H1 (cell line): ENCODE measurements at regions not wholly inside any gene's neighbourhood (a gene's known extent, or its start where the extent isn't known, plus 50 kb on each side); places are given as distances from the start of the nearest gene placed in this dataset.

Experiments used
- CTCF ChIA-PET: fragments of 300-600 bp; sonication (Branson Sonifier 250); formaldehyde crosslinking; loops from one replicate; lab custom pipeline; 2021; ENCODE audit not compliant: partially characterized antibody; lab: Charles Lee
- POLR2A ChIA-PET: fragments of 300-600 bp; sonication (Branson Sonifier 250); formaldehyde crosslinking; loops from one replicate; lab custom pipeline; 2021; ENCODE audit warnings: inconsistent platforms; ENCODE audit not compliant: partially characterized antibody; lab: Charles Lee
- DNase-seq, 2 experiments: peaks; one replicate each; pipeline versions ENCODE4 v3.0.0 to v3.0.0-alpha.2; 2010 to 2022; ENCODE audit warnings: low spot score in 2 of 2, low read depth in 1 of 2, mixed read lengths in 1 of 2
- FAIRE-seq: peaks from 2 replicates; lab custom pipeline; 2011; peaks lifted over from hg19 to GRCh38; lab: Jason Lieb, UNC
- H2AFZ ChIP-seq: 2 replicates; pipeline ENCODE4 v1.8.1; 2012; ENCODE audit warnings: low read length, inconsistent platforms
- H2AK5ac ChIP-seq: 2 replicates; pipeline ENCODE4 v1.6.1; 2013; ENCODE audit warnings: low read depth, low read length
- H2BK120ac ChIP-seq: replicated peaks from 2 replicates; pipeline ENCODE3; 2013; ENCODE audit warnings: low read depth, low read length, inconsistent platforms
- H2BK12ac ChIP-seq: 2 replicates; pipeline ENCODE4 v1.6.1; 2013; ENCODE audit warnings: low read depth, low read length
- H2BK15ac ChIP-seq: 2 replicates; pipeline ENCODE4 v1.6.1; 2013; ENCODE audit warnings: low read length
- H2BK20ac ChIP-seq: 2 replicates; pipeline ENCODE4 v1.6.1; 2013; ENCODE audit warnings: low read length
- H2BK5ac ChIP-seq: 2 replicates; pipeline ENCODE4 v1.6.1; 2013; ENCODE audit warnings: low read depth, low read length
- H3K14ac ChIP-seq: 2 replicates; pipeline ENCODE4 v1.6.1; 2013; ENCODE audit warnings: inconsistent platforms; ENCODE audit not compliant: insufficient read length
- H3K18ac ChIP-seq: 2 replicates; pipeline ENCODE4 v1.6.1; 2013; ENCODE audit warnings: low read length; ENCODE audit errors: extremely low read depth
- H3K23ac ChIP-seq: 2 replicates; pipeline ENCODE4 v1.6.1; 2013; ENCODE audit warnings: inconsistent platforms; ENCODE audit not compliant: insufficient read length
- H3K23me2 ChIP-seq: 2 replicates; pipeline ENCODE4 v1.6.1; 2013; ENCODE audit warnings: low read depth, low read length
- H3K27ac ChIP-seq: 2 replicates; pipeline ENCODE4 v1.6.1; 2011; ENCODE audit warnings: low read depth, low read length, inconsistent platforms
- H3K27me3 ChIP-seq, 4 experiments: replicated peaks in 1 of 4; 1 replicate in 1 of 4; 2 replicates in 3 of 4; pipeline versions ENCODE4 v1.6.1 to v1.8.1; 2011 to 2013; ENCODE audit warnings: low read length in 3 of 4, mild to moderate bottlenecking in 3 of 4, inconsistent platforms in 2 of 4, mixed read lengths in 2 of 4, moderate library complexity in 1 of 4; ENCODE audit not compliant: control insufficient read depth in 3 of 4, insufficient read depth in 3 of 4; ENCODE audit errors: extremely low read depth in 1 of 4
- H3K36me3 ChIP-seq, 4 experiments: 2 replicates each; pipeline versions ENCODE4 v1.6.1 to v1.8.1; 2011 to 2013; ENCODE audit warnings: mild to moderate bottlenecking in 4 of 4, low read length in 3 of 4, moderate library complexity in 2 of 4, control low read depth in 1 of 4, inconsistent platforms in 1 of 4; ENCODE audit not compliant: insufficient read depth in 4 of 4, control insufficient read depth in 2 of 4
- H3K4ac ChIP-seq: replicated peaks from 2 replicates; pipeline ENCODE3; 2013; ENCODE audit warnings: low read length, low read depth, mixed read lengths, inconsistent platforms; ENCODE audit not compliant: insufficient read length
- H3K4me1 ChIP-seq, 4 experiments: replicated peaks in 1 of 4; 1 replicate in 1 of 4; 2 replicates in 3 of 4; pipeline versions ENCODE4 v1.6.1 to v1.8.1; 2011 to 2013; ENCODE audit warnings: low read length in 3 of 4, inconsistent platforms in 2 of 4, mixed read lengths in 1 of 4; ENCODE audit not compliant: insufficient read depth in 4 of 4, control insufficient read depth in 3 of 4
- H3K4me2 ChIP-seq, 2 experiments: 2 replicates each; pipeline versions ENCODE4 v1.6.1 to v1.8.1; 2011 to 2013; ENCODE audit warnings: low read depth in 2 of 2, low read length in 2 of 2, control low read depth in 1 of 2, inconsistent platforms in 1 of 2, mild to moderate bottlenecking in 1 of 2; ENCODE audit not compliant: insufficient read depth in 1 of 2
- H3K4me3 ChIP-seq, 4 experiments: fragments of 200-600, 300-600 bp in 1 of 4; sonication (generic), shearing (Covaris generic), sonication (Bioruptor Twin) in 1 of 4; 2 replicates each; pipeline versions ENCODE4 v1.5.1 to v1.8.1; 2011 to 2016; ENCODE audit warnings: low read length in 4 of 4, low read depth in 3 of 4, control low read depth in 2 of 4, inconsistent platforms in 2 of 4, mild to moderate bottlenecking in 2 of 4, mixed read lengths in 1 of 4, moderate library complexity in 1 of 4; ENCODE audit not compliant: insufficient read depth in 2 of 4; ENCODE audit errors: extremely low read depth in 1 of 4
- H3K56ac ChIP-seq: replicated peaks from 2 replicates; pipeline ENCODE3; 2013; ENCODE audit warnings: low read depth, mild to moderate bottlenecking, mixed read lengths, low read length, inconsistent platforms; ENCODE audit not compliant: insufficient read length
- H3K79me1 ChIP-seq: 2 replicates; pipeline ENCODE4 v1.6.1; 2013; ENCODE audit warnings: low read depth, low read length, control low read depth
- H3K79me2 ChIP-seq, 2 experiments: 2 replicates each; pipeline versions ENCODE4 v1.6.1 to v1.8.1; 2012 to 2013; ENCODE audit warnings: low read length in 2 of 2, mild to moderate bottlenecking in 2 of 2, inconsistent platforms in 1 of 2; ENCODE audit not compliant: insufficient read depth in 2 of 2, control insufficient read depth in 1 of 2
- H3K9ac ChIP-seq, 4 experiments: replicated peaks in 1 of 4; 1 replicate in 1 of 4; 2 replicates in 3 of 4; pipeline versions ENCODE4 v1.6.1 to v1.8.1; 2011 to 2013; ENCODE audit warnings: low read depth in 3 of 4, low read length in 3 of 4, control low read depth in 2 of 4, mild to moderate bottlenecking in 2 of 4, moderate library complexity in 2 of 4, inconsistent platforms in 1 of 4; ENCODE audit errors: extremely low read depth in 1 of 4
- H3K9me3 ChIP-seq, 2 experiments: 2 replicates each; pipeline versions ENCODE4 v1.6.1 to v1.8.1; 2012 to 2013; ENCODE audit warnings: mild to moderate bottlenecking in 2 of 2, moderate library complexity in 2 of 2, control low read depth in 1 of 2, inconsistent platforms in 1 of 2, low read depth in 1 of 2, low read length in 1 of 2, mixed read lengths in 1 of 2; ENCODE audit not compliant: insufficient read depth in 2 of 2
- H4K20me1 ChIP-seq, 2 experiments: replicated peaks in 1 of 2; 2 replicates each; pipeline versions ENCODE3 to v1.8.1; 2011 to 2013; ENCODE audit warnings: inconsistent platforms in 2 of 2, low read length in 2 of 2, mild to moderate bottlenecking in 1 of 2; ENCODE audit not compliant: insufficient read depth in 2 of 2, control insufficient read depth in 1 of 2
- H4K5ac ChIP-seq: 2 replicates; pipeline ENCODE4 v1.6.1; 2013; ENCODE audit warnings: low read length, low read depth, mixed read lengths, inconsistent platforms; ENCODE audit not compliant: insufficient read length
- H4K8ac ChIP-seq: 2 replicates; pipeline ENCODE4 v1.8.0; 2013; ENCODE audit warnings: mild to moderate bottlenecking, moderate library complexity, low read length, inconsistent platforms; ENCODE audit not compliant: insufficient read depth; ENCODE audit errors: extremely low read depth
- H4K91ac ChIP-seq: replicated peaks from 2 replicates; pipeline ENCODE3; 2013; ENCODE audit warnings: low read length, mixed read lengths, inconsistent platforms; ENCODE audit not compliant: insufficient read length
- CREB1 ChIP-seq: IDR thresholded peaks from 2 replicates; pipeline ENCODE4 v1.6.1; 2012; ENCODE audit warnings: inconsistent platforms
- EP300 ChIP-seq, 2 experiments: IDR thresholded peaks; 1 replicate in 1 of 2; 2 replicates in 1 of 2; pipeline ENCODE4 v1.6.1; 2011 to 2012; ENCODE audit warnings: low read depth in 2 of 2, low read length in 2 of 2, mild to moderate bottlenecking in 2 of 2, borderline replicate concordance in 1 of 2, inconsistent platforms in 1 of 2, moderate library complexity in 1 of 2
- FOSL1 ChIP-seq: IDR thresholded peaks from 2 replicates; pipeline ENCODE4 v1.6.1; 2011; ENCODE audit warnings: mild to moderate bottlenecking, low read depth, low read length, moderate library complexity; ENCODE audit not compliant: insufficient read depth
- RBBP5 ChIP-seq: IDR thresholded peaks from 2 replicates; pipeline ENCODE4 v1.7.1; 2012; ENCODE audit warnings: low read depth, mild to moderate bottlenecking, inconsistent platforms, low read length, moderate library complexity, borderline replicate concordance
- RNF2 ChIP-seq: fragments of 200-900, 300-1000 bp; sonication (generic); IDR thresholded peaks from 2 replicates; pipeline ENCODE4 v1.7.1; 2016; ENCODE audit warnings: borderline replicate concordance, low read depth, mild to moderate bottlenecking, antibody characterized with exemption, low read length; ENCODE audit not compliant: poor library complexity, severe bottlenecking; ENCODE audit errors: missing control alignments
- SIN3A ChIP-seq, 2 experiments: IDR thresholded peaks in 1 of 2; conservative IDR thresholded peaks in 1 of 2; 2 replicates each; pipeline ENCODE4 v1.6.1; 2011 to 2012; ENCODE audit warnings: low read length in 2 of 2, improper control_type of control experiment in 1 of 2, low read depth in 1 of 2, mild to moderate bottlenecking in 1 of 2
- SP4 ChIP-seq: IDR thresholded peaks from 2 replicates; pipeline ENCODE4 v1.6.1; 2012; ENCODE audit warnings: low read length, inconsistent platforms
- WGBS, 2 experiments: shearing (Covaris generic) in 1 of 2; methylation state at CpG; one replicate each; pipeline versions ENCODE4 v1.1.6 to v1.1.7; 2013 to 2015; ENCODE audit warnings: low lambda C conversion rate in 2 of 2, mixed read lengths in 2 of 2, inconsistent platforms in 1 of 2, low coverage in 1 of 2, missing lambda C conversion rate in 1 of 2; ENCODE audit not compliant: insufficient replicate concordance in 2 of 2, insufficient coverage in 1 of 2, insufficient read length in 1 of 2; ENCODE audit errors: extremely low coverage in 1 of 2, missing lambda C conversion rate in 1 of 2; 5-methylcytosine and 5-hydroxymethylcytosine counted together

DNA sequence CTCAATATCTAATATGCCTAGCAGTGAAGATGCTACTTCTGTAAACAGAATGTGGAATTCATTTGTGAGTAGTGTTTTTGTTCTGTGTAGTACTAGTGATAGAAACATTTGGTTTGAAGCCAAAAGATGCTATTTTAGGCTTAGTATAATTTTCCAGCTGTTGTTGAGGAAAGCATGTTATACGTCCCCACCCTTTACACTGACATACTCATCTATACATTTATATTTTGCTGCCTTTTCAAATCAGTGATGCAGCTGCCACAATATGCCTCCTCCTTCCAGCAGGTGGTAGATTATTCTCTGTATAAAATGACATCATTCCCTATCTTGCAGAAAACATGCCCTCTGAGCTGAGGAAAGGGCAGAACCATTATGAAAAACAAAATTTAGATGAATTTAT is 1217.6 kb upstream of the GJE1 start:
- no peaks in the 10 kb centered on the region for H3K79me1 ChIP-seq
- H3K14ac ChIP-seq: no peak overlapping the region
- CTCF ChIA-PET: no interaction called here
- FAIRE-seq (no peak), DNase-seq (no peak)
- H4K8ac ChIP-seq: no peak overlapping the region
- H2BK15ac ChIP-seq: no peak overlapping the region
- no peak overlapping the region for H4K91ac ChIP-seq
- no peak overlapping the region for H2BK5ac ChIP-seq
- H3K23me2 ChIP-seq: no peaks in the 10 kb centered on the region
- no peak overlapping the region for H3K56ac ChIP-seq
- no peaks in the 10 kb centered on the region for H3K36me3 ChIP-seq
- H3K4me1 ChIP-seq: peaks cover 0 to 3% (median 0%) of the 10 kb centered on the region in 4 experiments; a peak in 1 of 7 replicates
- no peaks in the 10 kb centered on the region for H3K27me3 ChIP-seq
- no peak overlapping the region for H3K9ac ChIP-seq
- TF ChIP-seq RNF2 (no peak), CREB1 (no peak), RBBP5 (no peak), SP4 (no peak), EP300 (IDR thresholded peaks at IDR 0.05; ENCODE audit: borderline replicate concordance in 1 of 2, low read depth in 2 of 2, low read length in 2 of 2) (no peak), FOSL1 (no peak), SIN3A (conservative IDR thresholded peaks at IDR 0.05 in 1 of 2, IDR thresholded peaks at IDR 0.05 in 1 of 2; ENCODE audit: low read depth in 1 of 2, low read length in 2 of 2) (no peak)
- no peak overlapping the region for H2BK12ac ChIP-seq
- no peak overlapping the region for H2AFZ ChIP-seq
- no peaks in the 10 kb centered on the region for H3K79me2 ChIP-seq
- H3K4ac ChIP-seq: no peak overlapping the region
- H2AK5ac ChIP-seq: no peak overlapping the region
- no peak overlapping the region for H2BK20ac ChIP-seq
- no peak overlapping the region for H4K5ac ChIP-seq
- no peak overlapping the region for H3K18ac ChIP-seq
- no peaks in the 10 kb centered on the region for H3K9me3 ChIP-seq
- POLR2A ChIA-PET: no interaction called here
- H3K27ac ChIP-seq: no peak overlapping the region
- no peak overlapping the region for H3K4me2 ChIP-seq
- H3K23ac ChIP-seq: no peak overlapping the region
- no peak overlapping the region for H2BK120ac ChIP-seq
- H4K20me1 ChIP-seq: no peaks in the 10 kb centered on the region
- H3K4me3 ChIP-seq: no peak overlapping the region
- whole genome bisulfite sequencing, 2 experiments: 89% methylated on average over 1 of the region's 1 CpG; no CpG with 5 or more reads in 1 of the 2 experiments
